Uterus (tissue), 3 donors: ENCODE measurements at regions not wholly inside any gene's neighbourhood (a gene's known extent, or its start where the extent isn't known, plus 50 kb on each side); places are given as distances from the start of the nearest gene placed in this dataset.
"Not testable (repeated sequence)": the region's sequence is repeated elsewhere in the genome, so short reads cannot be mapped to it uniquely, and the experiment has no call there.

Source experiments
- DNase-seq, 2 donors: peaks; one replicate each; pipeline ENCODE4 v3.0.0-alpha.2; 2019 to 2020
- H3K27ac ChIP-seq, 2 donors: fragments of 200-600 bp; sonication (generic); 1 replicate in 1 of 2; 2 replicates in 1 of 2; pipeline ENCODE4 v1.5.1; 2016 to 2018
- H3K27me3 ChIP-seq, 2 donors: fragments of 200-600 bp; sonication (generic); one replicate each; pipeline ENCODE4 v1.5.1; 2018 to 2019; ENCODE audit warnings: control low read depth in 1 of 2
- H3K36me3 ChIP-seq, 2 donors: fragments of 200-600 bp; sonication (generic); one replicate each; pipeline ENCODE4 v1.5.1; 2019; ENCODE audit warnings: control low read depth in 1 of 2
- H3K4me1 ChIP-seq, 2 donors: fragments of 200-600 bp; sonication (generic); one replicate each; pipeline ENCODE4 v1.5.1; 2018 to 2019; ENCODE audit warnings: control low read depth in 1 of 2
- H3K4me3 ChIP-seq, 2 donors: fragments of 200-600 bp; sonication (generic); 1 replicate in 1 of 2; 2 replicates in 1 of 2; pipeline ENCODE4 v1.5.1; 2018 to 2019; ENCODE audit warnings: mild to moderate bottlenecking in 1 of 2
- H3K9me3 ChIP-seq, 2 donors: fragments of 200-600 bp; sonication (generic); one replicate each; pipeline ENCODE4 v1.5.1; 2019; ENCODE audit warnings: control low read depth in 1 of 2
- CTCF ChIP-seq, 4 experiments: fragments of 200-600 bp in 2 of 4; fragments of 450-650 bp in 2 of 4; sonication (generic) in 2 of 4; IDR thresholded peaks; one replicate each; pipeline ENCODE4 v1.5.1; 2016 to 2019; ENCODE audit warnings: antibody characterized with exemption in 4 of 4, mild to moderate bottlenecking in 2 of 4, moderate library complexity in 1 of 4
- POLR2A ChIP-seq, 2 donors: fragments of 450-650 bp; IDR thresholded peaks; one replicate each; pipeline ENCODE4 v1.6.1; 2016; ENCODE audit warnings: antibody characterized with exemption in 2 of 2, mild to moderate bottlenecking in 1 of 2, moderate library complexity in 1 of 2
- intact Hi-C: fragments of 100-400 bp; cut with DNase I; formaldehyde crosslinking; loops from one replicate; pipeline ENCODE4 v1.15.1; 2023; ENCODE audit warnings: low total_unique reads
- donor health status: DM: yes; HTN: yes; CAD: no.

DNA sequence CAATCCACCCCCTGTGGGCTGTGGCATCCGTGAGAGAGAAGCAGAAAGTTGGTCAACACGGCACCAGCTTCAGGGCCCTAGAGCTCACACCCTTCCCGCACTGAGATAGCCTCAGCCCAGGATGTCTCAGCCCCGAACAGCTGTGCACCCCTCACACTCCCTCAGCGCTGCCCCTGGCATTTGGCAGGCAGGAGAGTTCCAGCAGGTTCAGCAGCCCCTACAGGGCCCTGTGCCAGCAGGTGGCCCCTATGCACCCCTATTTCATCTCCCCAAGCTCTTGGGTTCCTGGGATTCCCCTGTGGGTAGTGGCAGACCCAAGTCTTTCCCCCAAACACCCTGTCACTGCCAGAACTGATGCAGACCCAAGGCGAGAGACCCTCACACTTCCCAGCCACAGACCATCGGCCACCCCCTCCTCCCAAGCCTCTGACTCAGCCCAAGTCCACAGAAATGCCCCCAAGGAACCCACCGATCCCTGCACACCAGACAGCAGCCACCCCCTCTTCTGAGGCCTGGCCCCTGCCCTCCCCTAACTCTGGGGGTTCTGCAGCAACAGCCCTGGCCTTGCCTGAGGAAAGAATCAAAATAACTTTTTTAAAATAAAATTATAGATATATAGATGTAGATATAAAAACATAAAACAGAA, 183.6 kb downstream of the IGLL1 start:
- DNase-seq = no peak
- H3K36me3 ChIP-seq = no peaks in the 10 kb centered on the region
- no peaks in the 10 kb centered on the region for H3K4me1 ChIP-seq
- H3K27ac ChIP-seq = no peak overlapping the region
- H3K9me3 ChIP-seq = no peaks in the 10 kb centered on the region
- no peak for TF ChIP-seq POLR2A (IDR thresholded peaks at IDR 0.05)
- no peak for TF ChIP-seq CTCF (IDR thresholded peaks at IDR 0.05)
- H3K27me3 ChIP-seq = no peaks in the 10 kb centered on the region
- H3K4me3 ChIP-seq = no peak overlapping the region
- intact Hi-C loops = loop anchor here (10.0 kb wide), 1 partner anchor 232 kb away; no protein-coding TSS in a partner anchor

- no peaks in the 10 kb centered on the region for H3K9me3 ChIP-seq
- H3K4me1 ChIP-seq = no peaks in the 10 kb centered on the region
- no peak overlapping the region for H3K4me3 ChIP-seq
- no peaks in the 10 kb centered on the region for H3K27me3 ChIP-seq
- no peak overlapping the region for H3K27ac ChIP-seq
- DNase-seq = no peak
- intact Hi-C loops = loop anchor here (10.0 kb wide), 1 partner anchor 231 kb away; no protein-coding TSS in a partner anchor
- TF ChIP-seq CTCF (IDR thresholded peaks at IDR 0.05) = no peak
- no peak for TF ChIP-seq POLR2A (IDR thresholded peaks at IDR 0.05)
- no peaks in the 10 kb centered on the region for H3K36me3 ChIP-seq
These were observed 184.3 kb downstream of the IGLL1 start for GRCh38 chr22:23395530-23396361.

DNA sequence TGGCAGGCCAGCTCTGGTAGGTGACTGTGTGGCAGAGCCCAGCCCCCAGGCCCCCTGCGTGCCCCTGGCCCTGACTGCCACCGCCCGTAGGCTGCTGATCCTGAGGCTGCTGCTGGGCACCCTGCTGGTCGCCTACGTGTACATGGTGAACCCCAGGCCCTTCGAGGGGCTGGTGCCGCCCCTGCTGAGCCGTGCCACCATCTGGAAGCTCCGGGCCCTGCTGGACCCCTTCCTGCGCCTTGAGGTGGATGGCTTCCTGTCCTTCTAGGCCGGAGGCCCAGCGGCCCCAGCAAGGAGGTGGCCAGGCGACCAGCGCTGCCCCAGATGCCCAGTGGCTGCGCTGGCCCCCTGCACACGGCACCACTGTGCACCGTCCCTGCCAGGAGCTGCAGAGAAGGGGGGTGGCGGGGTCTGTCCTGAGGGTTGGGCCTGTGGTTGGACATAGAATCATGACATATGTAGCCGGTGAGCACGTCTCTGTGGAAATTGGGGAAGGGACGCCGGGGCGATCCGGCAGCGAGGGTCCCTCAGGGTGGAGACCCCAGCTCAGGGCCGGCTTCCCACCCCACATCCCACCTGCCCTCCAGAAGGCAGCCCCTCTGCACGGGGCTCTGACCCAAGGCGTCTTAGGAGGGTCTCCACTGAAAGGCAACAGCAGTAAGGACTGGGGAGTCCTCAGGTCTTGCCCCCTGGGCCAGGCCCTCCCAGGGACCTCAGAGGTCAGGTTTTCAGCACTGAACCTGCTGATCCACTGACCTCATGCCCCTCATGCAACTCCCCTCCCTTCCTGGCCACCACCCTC, 185.4 kb downstream of the IGLL1 start:
- Histone ChIP-seq H3K4me3 (no peak overlapping the region), H3K27me3 (no peaks in the 10 kb centered on the region), H3K4me1 (no peaks in the 10 kb centered on the region), H3K36me3 (no peaks in the 10 kb centered on the region), H3K27ac (no peak overlapping the region), H3K9me3 (no peaks in the 10 kb centered on the region)
- TF ChIP-seq CTCF (IDR thresholded peaks at IDR 0.05) (no peak), POLR2A (IDR thresholded peaks at IDR 0.05) (no peak)
- intact Hi-C loops = loop anchor here (10.0 kb wide), 1 partner anchor 230 kb away; no protein-coding TSS in a partner anchor
- DNase-seq = peak in 1 of 2 donors; percentile 6

- TF ChIP-seq POLR2A (IDR thresholded peaks at IDR 0.05) (no peak), CTCF (IDR thresholded peaks at IDR 0.05) (no peak)
- intact Hi-C loops = loop anchor here (10.0 kb wide), 1 partner anchor 229 kb away; no protein-coding TSS in a partner anchor
- Histone ChIP-seq H3K4me1 (no peaks in the 10 kb centered on the region), H3K4me3 (no peak overlapping the region), H3K36me3 (no peaks in the 10 kb centered on the region), H3K9me3 (no peaks in the 10 kb centered on the region), H3K27me3 (no peaks in the 10 kb centered on the region), H3K27ac (no peak overlapping the region)
- DNase-seq = peak in 1 of 2 donors; percentile 9
These were observed 186.3 kb downstream of the IGLL1 start for GRCh38 chr22:23393721-23394320.

GRCh38 chr22:23393199-23393598, 186.9 kb downstream of the IGLL1 start:
- intact Hi-C loops = loop anchor here (10.0 kb wide), 1 partner anchor 228 kb away; no protein-coding TSS in a partner anchor
- DNase-seq, H3K27ac ChIP-seq, H3K4me1 ChIP-seq, H3K36me3 ChIP-seq, H3K4me3 ChIP-seq, H3K27me3 ChIP-seq, H3K9me3 ChIP-seq: not testable (repeated sequence)
